Jurkat, Clone E6-1 (cell line): ENCODE measurements at regions not wholly inside any gene's neighbourhood (a gene's known extent, or its start where the extent isn't known, plus 50 kb on each side); places are given as distances from the start of the nearest gene placed in this dataset.

Experiments used
- DNase-seq: peaks from one replicate; pipeline ENCODE4 v3.0.0-alpha.2; 2011; ENCODE audit warnings: low read depth, low spot score
- H3K4me3 ChIP-seq: 2 replicates; pipeline ENCODE4 v1.5.1; 2011; ENCODE audit warnings: mild to moderate bottlenecking, low read length, control low read depth, moderate library complexity

DNA sequence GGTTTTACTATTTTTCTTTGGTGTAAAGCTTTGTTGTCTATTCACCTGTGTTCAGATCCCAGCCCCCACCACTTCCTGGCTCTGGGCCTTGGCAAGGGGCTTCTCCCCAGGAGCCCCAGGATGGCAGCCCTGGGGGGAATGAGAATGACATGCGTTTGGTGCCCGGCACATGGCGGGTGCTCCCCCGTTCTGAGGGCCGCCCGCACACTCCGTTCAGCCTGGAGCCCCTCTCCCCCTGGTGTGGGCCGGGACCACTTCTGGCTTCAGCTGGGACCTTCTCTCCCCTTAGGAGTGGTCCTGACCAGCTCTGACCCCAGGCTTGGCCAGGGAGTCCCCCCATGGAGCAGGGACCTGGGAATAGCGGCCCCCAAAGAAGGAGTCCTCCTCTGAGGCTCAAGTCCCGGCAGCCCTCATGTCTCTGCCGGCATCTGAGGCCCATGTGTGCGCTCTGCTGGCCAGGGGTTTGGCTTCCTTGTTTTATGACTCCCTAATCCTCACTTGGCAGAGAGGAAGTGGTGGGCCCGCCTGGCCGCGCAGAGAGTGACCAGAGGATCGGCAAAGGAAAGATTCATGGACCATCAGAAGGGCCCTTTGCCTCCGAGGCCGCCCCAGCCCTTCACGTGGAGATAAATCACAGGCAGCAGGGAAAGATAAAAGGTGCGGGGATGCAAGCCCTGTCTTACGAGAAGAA, 57.0 kb upstream of the LMX1B start:
- H3K4me3 ChIP-seq: no peak overlapping the region
- DNase-seq: no peak

DNA sequence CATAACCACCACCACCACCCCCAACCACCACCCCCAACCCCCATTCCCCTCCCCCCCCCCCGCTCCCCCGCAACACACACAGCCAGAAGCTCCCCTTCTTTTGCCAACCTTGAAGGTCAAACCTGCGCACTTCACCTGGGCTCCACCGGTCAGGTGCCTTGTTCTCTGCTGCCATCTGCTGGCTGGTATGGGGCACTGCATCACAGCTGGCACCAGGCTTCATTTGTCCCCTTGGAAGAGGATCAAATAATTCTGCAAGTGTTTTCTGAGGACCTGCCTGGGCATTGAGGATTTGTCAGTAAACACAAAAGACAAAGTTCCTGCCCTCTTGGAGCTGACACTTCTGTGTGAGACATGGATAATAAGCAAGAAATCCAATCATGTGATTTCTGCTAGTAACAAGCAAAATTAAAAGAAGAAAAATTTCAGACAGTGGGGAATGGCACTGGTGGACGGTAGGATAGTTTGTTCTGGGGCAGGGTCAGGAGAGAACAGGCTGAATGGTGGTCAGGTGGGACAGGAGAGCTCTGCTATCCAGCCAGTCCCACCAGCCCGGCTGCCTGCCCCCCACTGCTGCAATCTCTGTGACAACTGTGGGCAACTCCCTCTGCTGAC, 55.6 kb upstream of the LMX1B start:
- H3K4me3 ChIP-seq: no peak overlapping the region
- peak; percentile 39 for DNase-seq

DNA sequence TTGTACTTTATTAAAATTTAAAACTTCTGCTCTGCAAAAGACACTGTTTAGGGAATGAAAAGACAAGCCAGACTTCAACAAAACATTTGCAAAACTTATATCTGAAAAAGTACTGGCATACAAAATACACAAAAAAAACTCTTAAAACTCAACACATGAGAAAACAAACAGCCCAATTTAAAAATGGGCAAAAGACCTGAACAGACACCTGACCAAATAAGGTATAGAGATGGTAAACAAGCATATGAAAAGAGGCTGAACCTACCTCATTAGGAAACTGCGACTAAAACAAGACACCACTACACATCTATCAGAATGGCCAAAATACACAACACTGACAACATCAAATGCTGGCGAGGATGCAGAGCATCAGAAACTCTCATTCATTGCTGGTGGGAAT, 54.4 kb upstream of the LMX1B start:
- DNase-seq: no peak
- H3K4me3 ChIP-seq: no peak overlapping the region

DNA sequence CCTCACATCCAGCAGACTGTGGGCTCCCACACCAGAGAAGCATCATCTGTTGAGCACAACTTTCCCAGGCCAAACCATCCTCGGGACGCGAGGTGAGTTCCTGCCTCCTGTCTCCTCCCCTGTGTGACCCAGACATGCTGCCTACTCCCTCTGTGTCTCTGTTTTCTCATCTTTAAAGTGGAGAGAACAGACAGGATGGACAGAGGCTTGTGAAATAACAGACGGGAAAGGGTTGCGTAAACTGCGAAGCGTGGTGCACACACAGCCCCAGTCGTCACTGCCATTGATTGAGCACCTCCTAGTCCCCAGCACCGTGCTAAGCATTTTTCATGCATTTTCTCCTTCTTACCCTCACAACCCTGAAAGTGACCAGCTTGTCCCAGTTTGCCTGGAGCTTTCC, 52.1 kb upstream of the LMX1B start:
- H3K4me3 ChIP-seq: no peak overlapping the region
- no peak for DNase-seq

DNA sequence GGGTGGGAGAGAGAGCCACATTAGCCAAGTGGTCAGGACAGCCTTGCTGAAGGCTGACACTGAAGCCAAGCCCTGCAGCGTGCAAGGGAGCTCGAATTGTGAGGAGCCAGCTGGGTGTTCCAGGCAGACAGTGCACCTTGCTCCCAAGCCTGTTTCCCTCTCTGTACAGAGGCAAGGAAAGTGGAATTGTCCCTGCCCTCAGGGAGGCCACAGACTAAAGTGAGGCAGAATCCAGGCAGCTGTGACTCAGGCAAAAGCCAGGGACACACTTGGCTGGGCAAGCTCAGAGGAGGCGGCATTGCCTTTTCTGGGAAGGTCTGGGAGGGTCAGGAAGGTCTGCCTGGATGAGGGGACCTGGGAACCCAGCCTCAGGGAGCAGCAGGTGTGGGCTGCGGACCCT, 50.2 kb upstream of the LMX1B start:
- no peak overlapping the region for H3K4me3 ChIP-seq
- no peak for DNase-seq
